ENCODE measurements at regions not wholly inside any gene's neighbourhood (a gene's known extent, or its start where the extent isn't known, plus 50 kb on each side); places are given as distances from the start of the nearest gene placed in this dataset.
"Not testable (repeated sequence)": the region's sequence is repeated elsewhere in the genome, so short reads cannot be mapped to it uniquely, and the experiment has no call there.

DNA sequence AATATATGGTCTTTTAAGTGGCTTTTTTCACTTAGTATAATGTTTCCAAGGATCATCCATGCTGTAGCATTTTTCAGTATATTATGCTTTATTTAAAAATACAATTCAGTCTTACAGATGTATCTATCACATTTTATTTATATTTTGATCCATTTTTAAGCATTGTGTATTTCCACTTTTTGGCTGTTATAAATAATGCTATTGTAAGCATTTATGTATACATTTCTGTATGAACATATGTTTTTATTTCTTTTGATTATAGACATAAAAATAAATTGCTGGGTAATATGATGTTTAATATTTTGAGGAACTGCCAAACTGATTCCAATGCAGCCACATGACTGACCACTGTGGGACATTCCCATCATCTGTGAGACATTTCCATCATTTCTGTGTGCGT, 1662.0 kb downstream of the REEP3 start:
- no peak for DNase-seq
- Histone ChIP-seq H3K27ac (no peak overlapping the region), H3K27me3 (no peaks in the 10 kb centered on the region), H3K36me3 (no peaks in the 10 kb centered on the region), H3K4me1 (no peaks in the 10 kb centered on the region), H3K9me3 (no peaks in the 10 kb centered on the region), H3K4me3 (no peak overlapping the region)
- TF ChIP-seq POLR2A (IDR thresholded peaks at IDR 0.05) = no peak
- no peak for TF ChIP-seq EP300 (IDR thresholded peaks at IDR 0.05)
- TF ChIP-seq, protein P1, sequence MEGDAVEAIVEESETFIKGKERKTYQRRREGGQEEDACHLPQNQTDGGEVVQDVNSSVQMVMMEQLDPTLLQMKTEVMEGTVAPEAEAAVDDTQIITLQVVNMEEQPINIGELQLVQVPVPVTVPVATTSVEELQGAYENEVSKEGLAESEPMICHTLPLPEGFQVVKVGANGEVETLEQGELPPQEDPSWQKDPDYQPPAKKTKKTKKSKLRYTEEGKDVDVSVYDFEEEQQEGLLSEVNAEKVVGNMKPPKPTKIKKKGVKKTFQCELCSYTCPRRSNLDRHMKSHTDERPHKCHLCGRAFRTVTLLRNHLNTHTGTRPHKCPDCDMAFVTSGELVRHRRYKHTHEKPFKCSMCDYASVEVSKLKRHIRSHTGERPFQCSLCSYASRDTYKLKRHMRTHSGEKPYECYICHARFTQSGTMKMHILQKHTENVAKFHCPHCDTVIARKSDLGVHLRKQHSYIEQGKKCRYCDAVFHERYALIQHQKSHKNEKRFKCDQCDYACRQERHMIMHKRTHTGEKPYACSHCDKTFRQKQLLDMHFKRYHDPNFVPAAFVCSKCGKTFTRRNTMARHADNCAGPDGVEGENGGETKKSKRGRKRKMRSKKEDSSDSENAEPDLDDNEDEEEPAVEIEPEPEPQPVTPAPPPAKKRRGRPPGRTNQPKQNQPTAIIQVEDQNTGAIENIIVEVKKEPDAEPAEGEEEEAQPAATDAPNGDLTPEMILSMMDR (IDR thresholded peaks at IDR 0.05) = no peak
- no peak for TF ChIP-seq POLR2AphosphoS5 (IDR thresholded peaks at IDR 0.05)
- intact Hi-C loops (cut with DNase I) = no loop called here
- WGBS, 2 donors = 98% methylated on average over 1 of the region's 1 CpG

GRCh38 chr10:65186668-65187067, 1665.5 kb downstream of the REEP3 start:
- whole genome bisulfite sequencing, 2 donors = 94 to 100% methylated on average over 1 of the region's 1 CpG
- intact Hi-C loops (cut with DNase I); H3K36me3 ChIP-seq: not testable (repeated sequence)

GRCh38 chr10:65194126-65194525, 1672.9 kb downstream of the REEP3 start:
- intact Hi-C loops (cut with DNase I) = no loop called here
- H3K27ac ChIP-seq = no peak overlapping the region
- H3K27me3 ChIP-seq = no peaks in the 10 kb centered on the region
- H3K9me3 ChIP-seq = no peaks in the 10 kb centered on the region
- WGBS, 2 donors = 89 to 91% methylated on average over 7 of the region's 7 CpGs
- no peaks in the 10 kb centered on the region for H3K36me3 ChIP-seq
- TF ChIP-seq POLR2AphosphoS5 (IDR thresholded peaks at IDR 0.05) (no peak), POLR2A (IDR thresholded peaks at IDR 0.05) (no peak), EP300 (IDR thresholded peaks at IDR 0.05) (no peak)
- TF ChIP-seq, protein P1 (IDR thresholded peaks at IDR 0.05) = no peak
- H3K4me1 ChIP-seq = peaks cover 0 to 6% (median 0%) of the 10 kb centered on the region in 4 donors
- no peak overlapping the region for H3K4me3 ChIP-seq
- no peak for DNase-seq

More at GRCh38 chr10:65186668-65187067, 1665.5 kb downstream of the REEP3 start:
- H3K27ac ChIP-seq, H3K4me3 ChIP-seq, H3K9me3 ChIP-seq, H3K4me1 ChIP-seq, DNase-seq, H3K27me3 ChIP-seq: not testable (repeated sequence)

DNA sequence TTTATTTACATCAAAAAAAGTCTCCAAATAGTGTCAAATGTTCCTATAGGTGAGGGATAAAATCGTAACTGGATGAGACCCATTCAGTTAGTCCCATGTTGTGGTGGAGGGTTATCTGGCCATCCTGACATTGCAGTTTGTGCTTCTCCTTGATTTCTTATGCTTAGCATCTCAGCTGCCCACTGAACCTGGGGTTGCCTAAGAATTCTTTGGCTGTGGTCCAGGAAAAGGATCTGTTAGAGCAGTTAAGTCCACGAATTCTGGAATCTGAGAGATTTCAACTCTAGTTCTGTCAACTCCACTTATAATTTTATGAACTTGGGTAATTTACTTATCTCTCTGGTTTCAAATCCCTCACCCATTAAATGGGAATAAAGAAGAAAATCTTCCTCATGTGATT, 1673.4 kb downstream of the REEP3 start:
- no peak for DNase-seq
- Histone ChIP-seq H3K4me1 (peaks cover 0 to 6% (median 0%) of the 10 kb centered on the region in 4 donors), H3K27me3 (no peaks in the 10 kb centered on the region), H3K4me3 (no peak overlapping the region), H3K36me3 (no peaks in the 10 kb centered on the region), H3K9me3 (no peaks in the 10 kb centered on the region), H3K27ac (no peak overlapping the region)
- 78 to 79% methylated on average over 2 of the region's 2 CpGs for WGBS, 2 donors
- no peak for TF ChIP-seq POLR2AphosphoS5 (IDR thresholded peaks at IDR 0.05)
- TF ChIP-seq, protein P1 (IDR thresholded peaks at IDR 0.05) = no peak
- TF ChIP-seq EP300 (IDR thresholded peaks at IDR 0.05) = no peak
- TF ChIP-seq POLR2A (IDR thresholded peaks at IDR 0.05) = no peak
- intact Hi-C loops (cut with DNase I) = no loop called here

GRCh38 chr10:65196111-65196510, 1674.9 kb downstream of the REEP3 start:
- WGBS, 2 donors = 81 to 88% methylated on average over 1 of the region's 1 CpG
- Histone ChIP-seq H3K4me3 (no peak overlapping the region), H3K36me3 (no peaks in the 10 kb centered on the region), H3K27ac (no peak overlapping the region), H3K27me3 (no peaks in the 10 kb centered on the region), H3K4me1 (peaks cover 0 to 6% (median 0%) of the 10 kb centered on the region in 4 donors), H3K9me3 (no peaks in the 10 kb centered on the region)
- DNase-seq = no peak
- intact Hi-C loops (cut with DNase I) = no loop called here
- TF ChIP-seq POLR2AphosphoS5 (IDR thresholded peaks at IDR 0.05) (no peak), EP300 (IDR thresholded peaks at IDR 0.05) (no peak), POLR2A (IDR thresholded peaks at IDR 0.05) (no peak)
- TF ChIP-seq, protein P1 (IDR thresholded peaks at IDR 0.05) = no peak
